Eye (tissue), 1 donor: ENCODE measurements at regions not wholly inside any gene's neighbourhood (a gene's known extent, or its start where the extent isn't known, plus 50 kb on each side); places are given as distances from the start of the nearest gene placed in this dataset.
"Not testable (repeated sequence)": the region's sequence is repeated elsewhere in the genome, so short reads cannot be mapped to it uniquely, and the experiment has no call there.

Experiments used
- DNase-seq: peaks from one replicate; pipeline ENCODE4 v3.0.0-alpha.2; 2015

GRCh38 chr14:105765072-105765825 lies 238.9 kb downstream of the TMEM121 start:
- DNase-seq = not testable (repeated sequence)

- DNase-seq = no peak
Measured at GRCh38 chr14:105765893-105766614, 239.7 kb downstream of the TMEM121 start.

- DNase-seq = no peak
Measured at GRCh38 chr14:105767315-105767714, 240.9 kb downstream of the TMEM121 start.

GRCh38 chr14:105768039-105768438 lies 241.7 kb downstream of the TMEM121 start:
- not testable (repeated sequence) for DNase-seq

- not testable (repeated sequence) for DNase-seq
Measured at GRCh38 chr14:105769061-105769730, 242.8 kb downstream of the TMEM121 start.

- DNase-seq = not testable (repeated sequence)
Measured at GRCh38 chr14:105770619-105771216, 244.3 kb downstream of the TMEM121 start.

- DNase-seq = not testable (repeated sequence)
Measured at GRCh38 chr14:105771261-105772226, 245.2 kb downstream of the TMEM121 start.

- DNase-seq = not testable (repeated sequence)
Measured at GRCh38 chr14:105772710-105773250, 246.4 kb downstream of the TMEM121 start.

GRCh38 chr14:105773584-105773983 lies 247.2 kb downstream of the TMEM121 start:
- no peak for DNase-seq

GRCh38 chr14:105774001-105774400 lies 247.6 kb downstream of the TMEM121 start:
- DNase-seq = no peak

- not testable (repeated sequence) for DNase-seq
Measured at GRCh38 chr14:105774585-105775348, 248.4 kb downstream of the TMEM121 start.

GRCh38 chr14:105775349-105775923 lies 249.1 kb downstream of the TMEM121 start:
- DNase-seq = not testable (repeated sequence)

- DNase-seq = not testable (repeated sequence)
Measured at GRCh38 chr14:105776112-105776511, 249.7 kb downstream of the TMEM121 start.

- no peak for DNase-seq
Measured at GRCh38 chr14:105776924-105777323, 250.5 kb downstream of the TMEM121 start.

GRCh38 chr14:105783707-105784106 lies 257.3 kb downstream of the TMEM121 start:
- no peak for DNase-seq

GRCh38 chr14:105793836-105794235 lies 267.5 kb downstream of the TMEM121 start:
- DNase-seq = no peak

- no peak for DNase-seq
Measured at GRCh38 chr14:105797546-105797945, 271.2 kb downstream of the TMEM121 start.

- no peak for DNase-seq
Measured at GRCh38 chr14:105805701-105806100, 279.3 kb downstream of the TMEM121 start.

GRCh38 chr14:105806568-105806967 lies 280.2 kb downstream of the TMEM121 start:
- no peak for DNase-seq

GRCh38 chr14:105817971-105818711 lies 291.8 kb downstream of the TMEM121 start:
- no peak for DNase-seq
